NCI-H748 (cell line): ENCODE measurements at regions not wholly inside any gene's neighbourhood (a gene's known extent, or its start where the extent isn't known, plus 50 kb on each side); places are given as distances from the start of the nearest gene placed in this dataset.

Experiments used
- DNase-seq: peaks from one replicate; lab custom pipeline; 2025; ENCODE audit not compliant: unreplicated experiment; lab: John Stamatoyannopoulos, UW

DNA sequence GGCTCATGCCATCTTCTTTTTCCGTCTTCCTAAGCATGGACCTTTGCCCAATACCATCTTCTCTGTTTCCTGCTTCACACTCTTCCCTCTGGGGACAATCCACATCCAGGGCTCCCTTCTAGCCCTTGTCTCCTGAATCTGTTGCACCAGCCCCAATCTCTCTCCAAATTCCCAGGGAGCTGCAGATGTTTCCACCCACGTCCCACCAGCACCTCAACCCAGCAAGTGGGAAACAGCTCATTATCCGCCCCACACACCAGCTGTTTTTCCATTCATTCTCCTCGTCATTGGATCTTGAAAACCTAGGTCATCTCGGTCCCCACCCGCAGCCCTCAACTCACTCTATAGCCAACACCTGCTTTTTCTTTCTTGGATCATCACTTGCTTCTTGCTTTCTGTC lies 185.0 kb upstream of the CDYL start:
- no peak for DNase-seq

DNA sequence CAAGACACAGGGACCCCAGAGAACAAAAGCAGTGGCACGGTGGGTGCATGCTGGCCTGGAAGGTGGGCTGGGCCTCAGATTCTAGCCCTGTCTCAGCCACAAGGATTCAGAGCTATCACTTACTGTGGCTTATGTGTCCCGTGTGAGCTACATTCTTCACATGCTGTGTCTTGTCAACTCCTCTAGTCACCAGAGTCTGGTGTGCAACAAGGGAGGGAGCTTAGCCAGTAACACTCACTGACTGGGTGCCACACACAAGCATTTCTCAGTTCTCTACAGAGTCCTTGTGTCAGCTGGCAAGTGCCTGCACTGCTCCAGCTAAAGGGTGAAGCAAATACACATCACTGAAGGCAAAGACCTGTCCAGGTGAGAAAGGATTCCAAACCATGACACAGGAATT lies 186.9 kb upstream of the CDYL start:
- DNase-seq = no peak

DNA sequence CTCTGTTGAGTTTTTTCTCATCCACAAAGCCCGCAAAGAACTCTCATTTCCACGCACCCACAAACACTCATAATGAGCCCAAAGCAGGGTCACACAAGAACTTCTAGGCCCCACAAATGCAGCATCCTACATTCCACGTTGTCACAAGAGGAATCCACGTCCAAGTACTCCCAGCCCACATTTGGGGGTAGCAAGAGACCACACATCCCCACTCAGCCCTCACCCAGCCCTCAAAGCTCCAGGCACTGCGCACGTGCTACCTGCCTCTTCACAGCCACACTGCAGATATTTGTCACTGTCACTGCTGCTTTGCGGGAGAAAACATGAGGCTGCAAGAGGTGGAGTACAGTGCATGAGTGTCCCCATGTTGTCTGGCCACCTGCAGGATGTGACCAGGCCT lies 187.6 kb upstream of the CDYL start:
- DNase-seq = no peak

DNA sequence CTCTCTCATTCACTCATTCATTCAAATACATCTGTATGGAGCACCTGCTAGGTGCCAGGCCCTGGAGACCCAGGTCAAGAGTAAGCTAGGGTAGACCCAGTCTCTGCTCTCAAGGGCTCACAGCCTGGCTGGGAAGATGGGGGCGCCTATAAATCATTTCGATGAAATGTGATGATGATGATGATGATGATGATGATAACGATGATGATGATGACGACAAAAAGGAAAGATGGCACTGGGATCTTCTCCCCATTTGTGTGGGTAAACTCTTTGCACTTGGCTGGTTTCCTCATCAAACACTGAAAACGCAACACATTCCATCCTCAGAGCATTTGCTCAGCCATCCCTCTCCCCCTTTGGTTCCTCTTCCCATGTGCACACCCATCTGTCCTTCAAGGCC lies 188.0 kb upstream of the CDYL start:
- no peak for DNase-seq

DNA sequence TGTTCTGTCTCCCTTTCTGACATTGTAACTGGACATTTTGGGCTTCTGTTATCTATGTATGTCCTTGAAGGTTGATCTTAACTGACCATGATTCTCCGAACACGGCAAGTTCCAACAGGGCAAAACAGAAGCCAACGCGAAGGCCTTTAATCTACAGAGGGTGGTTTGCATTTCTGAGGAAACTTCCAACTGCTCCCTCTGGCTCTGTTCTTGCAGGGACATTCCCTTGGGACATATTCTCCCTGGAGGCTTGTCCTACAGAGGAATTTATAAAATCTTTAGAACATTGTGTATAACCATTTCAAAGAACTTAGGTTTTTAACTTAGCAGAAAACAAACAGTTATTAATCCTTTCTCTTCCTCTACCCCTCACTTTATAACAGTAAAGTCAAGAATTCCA lies 189.0 kb upstream of the CDYL start:
- DNase-seq = no peak

DNA sequence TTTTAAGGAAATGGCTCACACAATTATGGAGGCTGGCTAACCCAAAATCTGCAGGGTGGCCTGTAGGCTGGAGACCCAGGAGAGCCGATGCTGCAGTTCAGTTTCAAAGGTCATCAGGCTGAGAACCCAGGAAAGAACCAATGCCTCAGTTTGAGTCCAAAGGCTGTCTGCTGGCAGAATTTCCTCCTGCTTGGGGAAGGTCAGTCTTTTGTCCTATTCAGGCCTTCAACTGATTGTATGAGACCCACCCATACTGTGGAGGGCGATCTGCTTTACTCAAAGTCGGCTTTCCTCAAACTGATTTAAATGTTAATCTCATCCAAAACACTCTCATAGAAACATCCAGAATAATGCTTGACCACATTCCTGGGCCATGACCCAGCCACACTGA lies 189.7 kb upstream of the CDYL start:
- no peak for DNase-seq

DNA sequence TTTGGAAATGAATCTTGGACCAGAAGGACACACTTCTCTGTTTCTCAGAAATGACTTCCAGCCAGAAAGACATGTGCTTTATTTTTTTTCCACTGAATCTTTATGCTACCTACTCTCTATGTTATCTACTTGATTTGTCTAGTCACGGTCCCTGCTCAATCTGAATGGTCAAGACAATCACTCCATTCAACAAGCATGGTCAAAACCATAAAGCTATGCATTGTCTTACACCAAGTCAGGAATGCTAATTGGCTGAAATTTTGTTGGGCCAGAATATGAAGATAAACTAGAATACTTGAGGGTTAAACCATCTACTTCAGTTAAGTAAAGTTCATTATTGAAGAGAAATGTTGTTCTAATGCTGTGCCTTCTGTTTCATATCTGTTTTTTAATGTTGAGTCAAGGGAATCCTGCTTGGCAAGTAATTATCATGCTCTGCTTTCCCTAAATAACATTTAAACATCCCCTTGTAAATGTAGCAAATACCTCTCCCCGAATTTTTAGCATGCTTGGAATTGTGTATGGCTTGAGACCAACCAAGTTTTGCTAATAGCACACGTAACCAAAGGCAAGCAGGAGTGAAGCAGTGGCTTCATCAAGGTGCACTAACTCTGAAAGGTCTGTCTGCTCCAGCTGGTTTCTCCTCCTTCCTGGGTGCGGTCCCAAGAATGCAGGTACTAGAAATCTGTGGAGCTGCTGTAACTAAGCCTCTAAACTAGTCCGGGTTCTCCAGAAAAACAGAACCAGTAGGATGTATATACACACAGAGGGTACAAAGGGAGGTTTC lies 190.3 kb upstream of the CDYL start:
- no peak for DNase-seq

DNA sequence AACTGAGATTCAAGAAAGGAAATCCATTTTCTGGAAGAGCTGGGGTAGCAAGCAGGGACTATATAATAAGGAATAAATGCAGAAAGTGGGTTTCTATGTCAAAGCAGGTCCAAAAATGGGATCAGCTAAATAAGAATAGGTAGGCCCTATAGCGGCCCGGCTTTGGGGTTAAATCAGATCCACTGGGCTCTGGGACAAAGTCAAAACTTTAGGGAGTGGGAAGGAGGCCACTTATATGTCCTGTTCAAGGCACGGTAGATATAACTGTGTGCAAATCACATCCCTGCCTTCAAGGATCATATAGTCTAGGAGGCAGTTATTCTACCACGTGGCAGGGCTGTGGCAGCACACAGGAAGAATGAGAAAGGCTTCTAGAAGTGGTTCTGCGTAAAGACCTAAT lies 191.4 kb upstream of the CDYL start:
- no peak for DNase-seq

DNA sequence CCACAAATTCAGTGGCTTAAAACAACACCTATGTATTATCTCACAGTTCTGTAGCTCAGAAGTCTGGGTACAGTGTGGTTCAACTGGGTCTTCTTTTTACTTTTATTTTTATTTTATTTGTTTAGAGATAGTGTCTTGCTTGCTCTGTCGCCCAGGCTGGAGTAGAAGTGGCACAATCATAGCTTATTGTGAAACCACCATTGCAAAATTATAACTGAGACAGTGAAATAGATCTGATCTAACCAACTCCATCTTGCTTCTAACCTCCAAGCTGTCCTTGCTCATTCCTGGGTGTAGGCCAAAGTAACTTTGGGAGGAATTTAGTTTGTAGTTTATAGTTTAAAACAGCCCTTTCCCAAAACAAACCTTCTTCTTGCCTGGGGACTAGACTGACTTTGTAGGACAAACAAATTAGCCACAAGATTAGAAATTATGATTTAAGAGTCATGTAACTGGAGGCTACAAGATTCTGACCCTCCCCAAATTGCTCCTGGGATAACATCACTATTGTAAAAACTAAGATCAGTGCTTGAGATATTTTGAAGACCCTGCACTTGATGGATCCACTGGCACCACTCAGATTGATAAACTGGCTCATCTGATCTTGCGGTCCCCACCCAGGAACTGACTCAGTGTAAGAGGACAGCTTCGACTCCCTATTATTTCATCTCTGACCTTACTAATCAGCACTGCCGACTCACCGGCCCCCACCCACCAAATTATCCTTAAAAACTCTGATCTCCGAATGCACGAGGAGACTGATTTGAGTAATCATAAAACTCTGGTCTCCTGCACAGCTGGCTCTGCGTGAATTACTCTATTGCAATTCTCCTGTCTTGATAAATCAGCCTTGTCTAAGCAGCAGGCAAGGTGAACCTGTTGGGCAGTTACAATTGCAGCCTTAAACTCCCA lies 193.4 kb upstream of the CDYL start:
- no peak for DNase-seq

DNA sequence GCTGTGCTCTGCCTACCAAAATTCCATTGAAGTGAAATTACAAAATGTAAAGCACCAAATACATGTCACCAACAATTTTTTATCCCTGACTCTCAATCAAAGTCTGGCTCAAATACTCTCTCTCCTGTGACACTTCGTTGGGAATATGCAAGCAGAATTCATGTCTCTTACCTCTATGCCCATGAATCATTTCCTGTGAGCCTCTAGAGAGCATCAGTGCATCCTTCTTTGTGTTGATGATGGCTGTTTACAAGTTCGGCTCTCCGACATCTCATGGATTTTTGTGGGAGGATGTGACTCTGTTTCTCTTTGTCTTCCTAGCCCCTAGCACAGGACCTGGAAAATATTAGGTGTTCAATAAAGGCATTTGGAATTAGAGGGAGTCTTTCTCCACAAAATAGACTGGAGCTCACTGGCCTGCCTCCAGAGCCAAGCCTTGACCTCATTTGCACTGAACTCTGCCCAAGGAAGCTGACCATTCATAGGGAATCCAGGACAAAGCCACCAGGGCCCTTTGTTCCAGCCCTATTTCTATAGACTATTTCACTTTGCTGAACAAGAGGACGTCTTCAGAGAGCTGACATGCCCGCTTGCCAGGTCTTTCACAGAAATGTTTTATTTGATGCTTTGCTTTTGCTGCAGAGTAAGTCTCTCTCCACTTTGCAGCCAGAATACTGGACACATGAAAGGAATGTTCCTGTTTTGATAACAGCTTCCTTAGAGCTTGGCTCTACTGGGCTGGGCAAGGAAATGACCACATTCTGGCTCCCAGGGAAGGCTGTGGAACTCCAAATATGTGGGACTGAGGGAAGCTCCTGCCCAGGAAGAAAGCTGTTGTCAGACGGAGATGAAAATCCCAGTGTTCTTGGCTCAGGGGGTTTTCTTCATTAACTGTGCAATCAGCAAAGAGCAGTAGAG lies 194.5 kb upstream of the CDYL start:
- DNase-seq = no peak

DNA sequence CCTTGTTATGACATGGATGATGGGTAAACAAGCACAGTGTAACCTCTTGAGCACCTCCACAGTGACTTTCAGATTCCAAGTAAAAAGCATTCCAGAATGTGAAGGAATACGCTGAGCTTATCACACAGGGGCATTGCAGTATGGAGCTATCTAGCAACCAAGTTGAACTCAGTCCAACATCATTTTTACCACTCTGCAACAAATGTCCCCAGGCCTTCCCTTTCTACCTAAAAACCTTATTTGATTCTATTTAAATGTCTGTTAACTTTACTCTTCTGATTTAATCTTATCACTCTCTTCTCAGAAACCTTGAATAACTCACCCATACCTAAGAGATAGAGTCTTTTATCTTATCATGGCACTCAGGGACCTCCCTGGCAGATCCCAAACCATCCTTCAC lies 195.8 kb upstream of the CDYL start:
- DNase-seq = no peak

DNA sequence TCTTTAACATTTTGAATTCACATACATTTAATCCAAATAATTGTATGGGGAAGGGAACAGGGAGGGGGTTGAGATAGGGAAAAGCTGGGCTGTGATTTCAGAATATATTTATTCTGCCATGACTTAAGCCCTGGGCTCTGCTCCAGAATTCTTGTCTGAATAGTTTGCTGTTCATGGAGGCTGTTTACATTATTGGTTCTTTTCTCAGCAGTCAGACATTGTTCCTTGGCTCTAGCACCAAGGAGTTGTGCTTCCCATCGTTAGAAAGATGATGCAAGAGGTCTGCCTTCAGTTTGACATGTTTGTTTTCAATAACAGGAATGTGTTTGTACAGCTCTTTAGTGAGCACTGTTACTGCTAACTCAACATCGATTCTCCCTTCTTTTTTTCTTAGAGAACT lies 198.8 kb upstream of the CDYL start:
- no peak for DNase-seq

DNA sequence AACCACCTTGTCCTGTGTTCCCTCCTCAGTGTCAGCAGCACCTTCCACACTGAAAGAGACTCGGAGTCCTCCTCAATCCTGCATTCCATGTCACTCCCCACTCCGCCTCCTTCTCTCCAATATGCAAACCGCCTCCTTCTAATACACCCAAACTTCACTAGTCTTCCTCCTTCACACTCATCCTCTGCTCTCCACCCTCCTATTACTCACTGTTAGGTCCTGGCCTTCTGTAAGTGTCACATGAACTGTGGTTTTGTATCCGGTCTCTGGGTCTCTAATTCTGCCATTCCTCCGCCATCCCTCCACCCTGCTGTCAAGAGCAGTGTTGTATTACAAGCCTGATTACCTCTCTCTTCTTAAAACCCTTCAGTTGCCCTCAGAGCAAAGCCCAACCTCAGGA lies 200.5 kb upstream of the CDYL start:
- no peak for DNase-seq

DNA sequence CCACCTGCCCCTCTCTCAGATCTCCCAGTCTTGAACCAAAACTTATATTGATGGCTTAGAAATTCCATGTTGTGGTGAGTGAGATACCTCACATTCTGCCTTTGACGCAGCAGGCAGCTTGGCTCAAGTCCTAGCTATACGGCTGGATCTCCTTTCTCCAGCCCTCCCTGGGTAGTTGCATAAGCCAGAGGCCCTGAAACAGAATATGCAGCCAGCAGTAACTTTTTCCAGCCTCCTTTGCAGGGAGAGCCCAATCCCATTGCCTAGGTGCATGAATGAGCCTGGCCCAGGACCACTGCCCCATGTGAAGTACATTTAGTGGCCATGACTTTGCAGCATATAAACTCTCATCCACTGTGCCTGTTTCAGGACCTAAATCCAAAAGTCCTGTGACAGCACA lies 202.2 kb upstream of the CDYL start:
- no peak for DNase-seq

DNA sequence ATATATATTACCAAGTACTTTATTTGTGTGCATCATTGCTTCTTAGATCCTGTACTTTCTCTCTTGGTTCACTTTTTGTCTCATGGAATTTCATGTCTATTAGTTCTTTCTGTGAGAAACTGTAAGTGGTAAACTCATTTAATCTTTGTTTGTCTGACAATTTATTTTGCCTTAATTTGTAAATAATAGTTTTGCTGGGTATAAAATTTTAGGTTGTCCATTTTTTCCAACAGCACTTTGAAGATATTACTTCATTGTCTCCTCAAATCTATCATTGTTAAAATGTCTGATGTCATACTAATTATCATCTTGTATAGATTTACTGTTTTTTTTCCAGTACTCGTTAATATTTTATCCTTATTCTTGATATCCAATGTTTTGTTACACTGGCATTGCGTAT lies 205.2 kb upstream of the CDYL start:
- no peak for DNase-seq

DNA sequence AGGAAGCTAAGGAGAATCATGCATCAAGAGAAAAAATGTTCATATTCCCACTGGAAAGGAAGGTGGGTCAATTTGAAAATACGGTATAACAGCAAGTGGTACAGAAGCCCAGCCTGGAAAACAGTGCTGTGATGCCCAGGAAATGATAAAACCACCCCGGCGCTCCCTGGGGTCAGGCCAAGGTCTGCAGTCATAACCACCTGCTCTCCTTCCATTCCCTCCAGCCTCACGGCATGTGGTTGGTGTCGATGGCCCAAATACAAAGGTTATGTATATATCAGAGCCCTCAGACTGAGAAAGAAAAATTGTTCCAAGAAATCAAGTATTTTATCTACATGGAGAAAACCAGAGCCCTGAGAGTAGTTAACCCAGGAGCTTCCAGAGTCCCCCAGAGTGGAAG lies 208.1 kb upstream of the CDYL start:
- no peak for DNase-seq

DNA sequence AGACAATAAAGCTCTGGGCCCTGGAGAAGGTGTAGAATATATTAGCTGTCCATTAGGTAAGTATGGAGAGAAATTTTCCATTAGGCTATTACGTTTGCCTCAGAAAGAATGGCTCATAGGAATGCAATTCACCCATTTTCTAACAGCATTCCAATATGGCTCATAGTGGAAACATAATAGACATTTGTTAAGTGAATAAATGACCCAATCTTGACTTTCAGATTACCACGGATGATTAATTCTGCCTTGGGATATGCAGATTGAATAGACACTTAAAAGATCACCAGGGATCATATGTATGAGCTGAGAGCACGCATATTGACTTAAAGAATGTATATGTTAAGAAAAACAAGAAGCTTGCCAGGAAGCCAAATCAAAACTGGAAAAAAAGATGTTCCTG lies 209.1 kb upstream of the CDYL start:
- DNase-seq = no peak

DNA sequence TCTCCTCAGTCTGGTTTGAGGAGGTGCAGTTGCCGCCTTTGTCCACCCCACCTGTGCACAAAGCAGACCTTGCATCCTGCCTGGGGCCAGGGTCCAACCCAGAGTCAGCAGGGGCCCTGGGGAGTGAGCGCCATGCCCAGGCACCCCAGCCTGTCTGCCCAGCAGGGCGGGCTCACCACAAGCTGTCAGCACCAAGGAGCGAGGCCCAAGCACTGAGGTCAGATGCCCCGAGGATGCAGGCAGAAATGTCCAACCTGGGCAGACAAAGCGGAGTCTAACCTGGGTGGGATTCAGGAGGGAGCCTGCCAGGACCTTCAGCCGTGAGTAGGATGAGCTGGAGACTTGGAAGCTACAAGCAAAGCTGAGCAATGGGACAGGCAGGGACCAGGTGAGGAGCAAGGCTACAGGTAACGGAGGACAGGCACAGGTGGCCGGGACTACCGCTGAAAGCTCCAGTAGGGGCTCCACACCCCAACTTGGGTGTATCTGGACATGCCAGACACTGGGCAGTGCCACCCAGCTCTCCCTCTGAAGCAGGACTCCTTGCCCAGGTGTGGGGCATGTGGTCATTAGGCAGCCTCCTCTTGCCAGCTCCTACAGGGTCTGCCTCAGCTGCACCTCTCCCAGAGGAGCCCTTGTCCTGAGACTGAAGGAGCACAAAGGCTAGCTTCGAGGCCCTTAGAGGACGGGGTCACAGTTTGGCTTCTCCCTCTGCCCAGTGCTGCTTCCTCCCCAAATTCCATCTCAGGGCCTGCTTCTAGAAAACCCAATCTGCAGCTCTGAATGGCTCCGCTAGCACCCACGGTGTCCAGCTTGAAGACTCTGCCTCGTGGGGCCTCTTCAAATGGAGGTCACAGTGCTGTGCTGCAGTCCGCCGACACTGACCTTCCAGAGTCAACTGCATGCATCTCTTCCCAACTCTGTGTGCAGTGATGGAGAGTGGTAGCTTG lies 210.6 kb upstream of the CDYL start:
- no peak for DNase-seq

DNA sequence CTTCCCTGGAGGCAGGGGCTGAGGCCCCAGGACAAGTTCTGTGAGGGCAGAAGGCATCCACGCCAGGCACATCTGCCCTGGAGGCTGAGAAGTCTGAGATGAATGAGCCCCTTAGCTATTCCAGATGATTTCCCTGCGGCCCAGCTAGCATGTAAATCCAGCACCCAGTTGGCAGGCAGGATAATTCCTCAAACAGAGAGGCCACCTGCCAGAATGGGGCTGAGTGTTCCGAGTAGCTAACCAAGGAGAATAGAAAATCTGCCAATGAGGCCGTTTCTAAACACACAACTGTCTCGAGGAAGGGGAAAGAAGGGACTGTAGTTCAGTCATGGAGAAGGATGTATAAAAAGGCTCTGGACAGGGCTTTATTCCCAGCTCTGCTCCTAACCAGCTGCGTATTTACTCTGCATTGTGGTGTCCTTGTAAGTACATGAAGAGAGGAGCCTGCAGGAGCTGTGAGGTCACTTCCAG lies 211.4 kb upstream of the CDYL start:
- no peak for DNase-seq

DNA sequence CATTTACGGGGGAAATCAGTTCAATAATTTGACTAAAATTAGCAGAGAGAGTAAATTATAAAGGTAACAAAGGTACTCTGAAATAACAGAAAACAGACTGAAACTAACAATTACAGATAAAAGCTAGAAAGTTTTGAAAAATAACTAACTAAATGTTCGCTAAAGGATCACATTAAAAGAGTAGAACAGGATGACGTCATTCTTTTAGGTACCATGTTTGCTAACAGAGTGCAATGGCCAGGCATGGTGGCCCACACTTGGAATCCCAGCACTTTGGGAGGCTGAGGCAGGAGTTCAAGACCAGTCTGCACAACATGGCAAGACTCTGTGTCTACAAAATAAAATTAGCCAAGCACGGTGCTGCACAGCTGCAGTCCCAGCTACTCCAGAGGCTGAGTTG lies 212.3 kb upstream of the CDYL start:
- DNase-seq = no peak
